B cell (primary cell): ENCODE measurements at regions not wholly inside any gene's neighbourhood (a gene's known extent, or its start where the extent isn't known, plus 50 kb on each side); places are given as distances from the start of the nearest gene placed in this dataset.

Experiments
- CTCF ChIP-seq: fragments of 200-600 bp; IDR thresholded peaks from one replicate; pipeline ENCODE4 v1.8.0; 2022; ENCODE audit warnings: antibody characterized with exemption, mild to moderate bottlenecking
- EZH2 ChIP-seq: IDR thresholded peaks from 2 replicates; pipeline ENCODE4 v1.6.1; 2012; ENCODE audit warnings: borderline replicate concordance, low read depth, mild to moderate bottlenecking, moderate library complexity, low read length; ENCODE audit not compliant: insufficient read depth, poor library complexity, severe bottlenecking

- TF ChIP-seq CTCF (no peak), EZH2 (no peak)
These were observed 432.7 kb upstream of the HNRNPA3 start for GRCh38 chr2:176779917-176780316.
